ENCODE measurements at regions not wholly inside any gene's neighbourhood (a gene's known extent, or its start where the extent isn't known, plus 50 kb on each side); places are given as distances from the start of the nearest gene placed in this dataset.

DNA sequence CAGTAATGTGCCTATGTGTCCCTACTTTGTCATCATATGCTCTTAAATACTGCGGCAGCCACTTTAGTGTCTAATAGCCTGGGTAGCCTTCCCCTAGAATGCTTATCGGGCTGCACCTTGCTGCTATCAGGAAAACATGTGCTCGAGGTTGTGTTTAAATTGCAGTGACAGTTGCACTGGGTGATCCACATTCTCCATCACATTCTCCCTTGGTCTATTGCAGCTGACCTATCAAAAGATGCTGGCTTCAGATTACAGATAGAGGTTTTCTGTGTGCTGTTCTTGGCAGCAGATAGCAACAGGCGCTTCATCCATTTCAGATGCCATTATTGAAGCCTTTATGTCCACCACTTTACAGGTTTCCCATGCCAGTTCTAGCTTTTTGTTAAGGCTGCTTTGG, 130.1 kb upstream of the MDFIC start:
- no peaks in the 10 kb centered on the region for H3K4me1 Mint-ChIP-seq (ENCODE audit: low read depth)
- H3K4me1 ChIP-seq (ENCODE audit: insufficient read depth, low read length), result no peaks in the 10 kb centered on the region
- no peaks in the 10 kb centered on the region for H3K9me3 Mint-ChIP-seq
- intact Hi-C loops (cut with DNase I, micrococcal nuclease), result no loop called here
- TF ChIP-seq, protein P1, sequence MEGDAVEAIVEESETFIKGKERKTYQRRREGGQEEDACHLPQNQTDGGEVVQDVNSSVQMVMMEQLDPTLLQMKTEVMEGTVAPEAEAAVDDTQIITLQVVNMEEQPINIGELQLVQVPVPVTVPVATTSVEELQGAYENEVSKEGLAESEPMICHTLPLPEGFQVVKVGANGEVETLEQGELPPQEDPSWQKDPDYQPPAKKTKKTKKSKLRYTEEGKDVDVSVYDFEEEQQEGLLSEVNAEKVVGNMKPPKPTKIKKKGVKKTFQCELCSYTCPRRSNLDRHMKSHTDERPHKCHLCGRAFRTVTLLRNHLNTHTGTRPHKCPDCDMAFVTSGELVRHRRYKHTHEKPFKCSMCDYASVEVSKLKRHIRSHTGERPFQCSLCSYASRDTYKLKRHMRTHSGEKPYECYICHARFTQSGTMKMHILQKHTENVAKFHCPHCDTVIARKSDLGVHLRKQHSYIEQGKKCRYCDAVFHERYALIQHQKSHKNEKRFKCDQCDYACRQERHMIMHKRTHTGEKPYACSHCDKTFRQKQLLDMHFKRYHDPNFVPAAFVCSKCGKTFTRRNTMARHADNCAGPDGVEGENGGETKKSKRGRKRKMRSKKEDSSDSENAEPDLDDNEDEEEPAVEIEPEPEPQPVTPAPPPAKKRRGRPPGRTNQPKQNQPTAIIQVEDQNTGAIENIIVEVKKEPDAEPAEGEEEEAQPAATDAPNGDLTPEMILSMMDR (IDR thresholded peaks at IDR 0.05), result no peak
- no peaks in the 10 kb centered on the region for H3K9me3 ChIP-seq (ENCODE audit: control insufficient read depth in 1 of 2, insufficient read depth in 1 of 2, low read length in 2 of 2)
- no peaks in the 10 kb centered on the region for H3K27me3 ChIP-seq (ENCODE audit: control insufficient read depth in 1 of 2, insufficient read depth in 2 of 2, low read length in 2 of 2)
- no peak overlapping the region for H3K4me3 ChIP-seq (ENCODE audit: low read length)
- DNase-seq (no peak), ATAC-seq (ENCODE audit: poor library complexity) (no peak)
- no peaks in the 10 kb centered on the region for H3K36me3 ChIP-seq (ENCODE audit: insufficient read depth, low read length)
- POLR2A ChIA-PET, result no interaction called here
- no peaks in the 10 kb centered on the region for H3K27me3 Mint-ChIP-seq
- no peaks in the 10 kb centered on the region for H3K36me3 Mint-ChIP-seq (ENCODE audit: low read depth)
- CTCF ChIA-PET, result no interaction called here
- H3K27ac ChIP-seq (ENCODE audit: low read depth in 1 of 2, low read length in 2 of 2), result no peak overlapping the region
- H3K27ac Mint-ChIP-seq, result no peak overlapping the region
- no peak overlapping the region for H3K4me3 Mint-ChIP-seq

DNA sequence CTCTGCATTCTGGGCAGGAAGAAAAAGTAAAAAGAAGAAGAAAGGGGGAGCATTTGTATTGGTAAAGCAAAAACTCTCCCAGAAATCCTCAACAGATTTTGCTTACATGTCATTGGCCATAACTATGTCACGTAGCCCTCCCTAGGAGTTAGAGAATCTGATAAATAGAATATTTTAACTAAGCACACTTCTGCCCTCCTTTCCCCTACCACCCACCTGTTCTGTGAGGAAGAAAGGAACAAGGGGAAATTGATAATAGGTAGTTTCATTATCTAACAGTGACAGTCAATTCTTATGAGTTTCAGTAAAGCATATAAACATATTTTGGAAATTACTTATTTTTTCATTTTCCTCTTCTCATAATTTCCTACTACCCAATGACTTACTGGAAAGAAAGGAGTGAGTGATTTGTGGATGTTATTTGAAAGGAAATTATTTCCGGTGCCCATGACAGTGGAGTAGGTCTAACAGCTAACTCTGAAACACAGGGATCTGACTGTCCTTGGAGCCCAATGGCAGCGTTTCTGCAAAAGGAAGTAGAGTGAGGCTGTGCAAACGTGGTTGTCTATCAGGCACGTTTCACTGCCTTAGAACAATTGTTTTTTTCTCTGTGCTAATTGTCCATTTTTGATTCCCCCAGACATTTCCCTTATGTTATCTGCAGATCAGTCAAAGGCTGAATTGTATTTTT, 128.6 kb upstream of the MDFIC start:
- POLR2A ChIA-PET, result no interaction called here
- H3K27me3 Mint-ChIP-seq, result no peaks in the 10 kb centered on the region

DNA sequence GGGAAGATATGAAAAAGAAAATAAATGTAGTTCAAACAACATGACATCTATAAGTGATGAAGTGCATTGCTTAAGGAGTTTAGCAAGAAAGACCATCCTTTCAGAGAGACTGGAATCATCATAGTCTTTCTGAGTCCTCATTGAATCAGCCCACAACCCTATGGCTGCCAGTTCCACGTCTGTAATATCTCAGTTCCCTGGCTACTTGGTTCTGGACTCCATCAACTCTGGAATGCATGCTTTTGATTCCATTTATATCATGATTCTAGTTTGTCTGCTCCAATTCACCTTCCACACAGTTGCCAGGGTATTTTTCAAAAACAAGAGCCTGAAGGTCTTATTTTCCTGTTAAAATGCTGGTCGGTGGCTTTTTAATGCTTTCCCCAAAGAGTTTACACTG, 126.4 kb upstream of the MDFIC start:
- Mint-ChIP-seq H3K4me3 (no peak overlapping the region), H3K27me3 (no peaks in the 10 kb centered on the region), H3K4me1 (ENCODE audit: low read depth) (no peaks in the 10 kb centered on the region), H3K27ac (no peak overlapping the region), H3K36me3 (ENCODE audit: low read depth) (no peaks in the 10 kb centered on the region), H3K9me3 (no peaks in the 10 kb centered on the region)
- DNase-seq, result no peak
- Histone ChIP-seq H3K4me1 (ENCODE audit: insufficient read depth, low read length) (no peaks in the 10 kb centered on the region), H3K27me3 (ENCODE audit: control insufficient read depth in 1 of 2, insufficient read depth in 2 of 2, low read length in 2 of 2) (no peaks in the 10 kb centered on the region), H3K27ac (ENCODE audit: low read depth in 1 of 2, low read length in 2 of 2) (no peak overlapping the region), H3K4me3 (ENCODE audit: low read length) (no peak overlapping the region), H3K9me3 (ENCODE audit: control insufficient read depth in 1 of 2, insufficient read depth in 1 of 2, low read length in 2 of 2) (no peaks in the 10 kb centered on the region), H3K36me3 (ENCODE audit: insufficient read depth, low read length) (no peaks in the 10 kb centered on the region)
- TF ChIP-seq, protein P1 (IDR thresholded peaks at IDR 0.05), result no peak
- intact Hi-C loops (cut with DNase I, micrococcal nuclease), result no loop called here
- POLR2A ChIA-PET, result no interaction called here
- CTCF ChIA-PET, result no interaction called here
- ATAC-seq (ENCODE audit: poor library complexity), result no peak

More for the DNA sequence above, 128.6 kb upstream of the MDFIC start:
- no peaks in the 10 kb centered on the region for H3K36me3 Mint-ChIP-seq (ENCODE audit: low read depth)
- Histone ChIP-seq H3K27me3 (ENCODE audit: control insufficient read depth in 1 of 2, insufficient read depth in 2 of 2, low read length in 2 of 2) (no peaks in the 10 kb centered on the region), H3K9me3 (ENCODE audit: control insufficient read depth in 1 of 2, insufficient read depth in 1 of 2, low read length in 2 of 2) (no peaks in the 10 kb centered on the region), H3K4me1 (ENCODE audit: insufficient read depth, low read length) (no peaks in the 10 kb centered on the region), H3K27ac (ENCODE audit: low read depth in 1 of 2, low read length in 2 of 2) (no peak overlapping the region), H3K4me3 (ENCODE audit: low read length) (no peak overlapping the region), H3K36me3 (ENCODE audit: insufficient read depth, low read length) (no peaks in the 10 kb centered on the region)
- CTCF ChIA-PET, result no interaction called here
- DNase-seq (no peak), ATAC-seq (ENCODE audit: poor library complexity) (no peak)
- no peak overlapping the region for H3K27ac Mint-ChIP-seq
- TF ChIP-seq, protein P1 (IDR thresholded peaks at IDR 0.05), result no peak
- H3K9me3 Mint-ChIP-seq, result no peaks in the 10 kb centered on the region
- intact Hi-C loops (cut with DNase I, micrococcal nuclease), result no loop called here
- no peaks in the 10 kb centered on the region for H3K4me1 Mint-ChIP-seq (ENCODE audit: low read depth)
- H3K4me3 Mint-ChIP-seq, result no peak overlapping the region

All from CD4-positive, alpha-beta T cell (primary cell).